BJ (cell line): ENCODE measurements at regions not wholly inside any gene's neighbourhood (a gene's known extent, or its start where the extent isn't known, plus 50 kb on each side); places are given as distances from the start of the nearest gene placed in this dataset.

Experiments
- CTCF ChIA-PET: fragments of 350-600 bp; formaldehyde crosslinking; extraction: SDS; loops from one replicate; lab custom pipeline; 2021; ENCODE audit warnings: antibody characterized with exemption, inconsistent platforms; lab: Yijun Ruan, JAX
- POLR2A ChIA-PET: fragments of 300-600 bp; sonication (Branson Sonifier 250); formaldehyde crosslinking; extraction: SDS; loops from one replicate; lab custom pipeline; 2021; ENCODE audit warnings: antibody characterized with exemption; lab: Charles Lee
- DNase-seq: peaks from one replicate; pipeline ENCODE4 v3.0.0-alpha.2; 2011; ENCODE audit warnings: low read depth
- H3K27me3 ChIP-seq: 2 replicates; pipeline ENCODE4 v1.6.0; 2011; ENCODE audit warnings: low read length; ENCODE audit not compliant: control insufficient read depth, insufficient read depth
- H3K36me3 ChIP-seq: 2 replicates; pipeline ENCODE4 v1.5.1; 2011; ENCODE audit warnings: low read length; ENCODE audit not compliant: control insufficient read depth, insufficient read depth
- H3K4me3 ChIP-seq: 2 replicates; pipeline ENCODE4 v1.5.1; 2011; ENCODE audit warnings: low read depth, mild to moderate bottlenecking, control low read depth, low read length
- CTCF ChIP-seq: IDR thresholded peaks from 2 replicates; pipeline ENCODE4 v1.5.1; 2011; ENCODE audit warnings: low read depth, mild to moderate bottlenecking, control low read depth, inconsistent platforms, low read length, moderate library complexity; ENCODE audit not compliant: insufficient read depth

DNA sequence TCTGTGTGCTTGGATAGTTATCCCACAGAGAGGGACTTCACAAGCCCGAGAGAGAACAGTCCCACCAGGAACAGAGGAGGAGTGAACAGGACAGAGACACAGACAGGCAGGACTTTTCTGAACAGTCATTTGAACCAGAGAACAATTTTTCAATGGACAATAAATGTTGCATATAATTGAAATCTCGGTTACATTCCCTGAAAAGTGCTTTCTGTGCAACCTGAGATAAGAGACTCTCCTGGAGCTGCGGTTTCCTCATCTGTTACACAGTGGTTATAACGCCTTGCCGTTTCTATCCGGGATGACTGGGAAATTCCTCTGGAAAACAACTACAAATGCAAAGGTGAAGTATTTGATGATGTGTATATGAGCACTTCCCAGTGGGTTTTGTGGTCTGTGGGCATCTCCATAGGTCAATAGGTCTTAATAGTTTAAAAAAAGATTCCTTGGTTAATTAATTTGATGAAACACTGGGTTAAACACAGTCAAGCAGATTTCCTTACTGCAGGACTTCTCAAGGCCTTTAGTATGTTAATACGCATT, 87.2 kb upstream of the HPCAL1 start:
- Histone ChIP-seq H3K36me3 (no peaks in the 10 kb centered on the region), H3K27me3 (no peaks in the 10 kb centered on the region), H3K4me3 (no peak overlapping the region)
- DNase-seq: no peak
- TF ChIP-seq CTCF: no peak
- ChIA-PET POLR2A (no interaction called here), CTCF (no interaction called here)

DNA sequence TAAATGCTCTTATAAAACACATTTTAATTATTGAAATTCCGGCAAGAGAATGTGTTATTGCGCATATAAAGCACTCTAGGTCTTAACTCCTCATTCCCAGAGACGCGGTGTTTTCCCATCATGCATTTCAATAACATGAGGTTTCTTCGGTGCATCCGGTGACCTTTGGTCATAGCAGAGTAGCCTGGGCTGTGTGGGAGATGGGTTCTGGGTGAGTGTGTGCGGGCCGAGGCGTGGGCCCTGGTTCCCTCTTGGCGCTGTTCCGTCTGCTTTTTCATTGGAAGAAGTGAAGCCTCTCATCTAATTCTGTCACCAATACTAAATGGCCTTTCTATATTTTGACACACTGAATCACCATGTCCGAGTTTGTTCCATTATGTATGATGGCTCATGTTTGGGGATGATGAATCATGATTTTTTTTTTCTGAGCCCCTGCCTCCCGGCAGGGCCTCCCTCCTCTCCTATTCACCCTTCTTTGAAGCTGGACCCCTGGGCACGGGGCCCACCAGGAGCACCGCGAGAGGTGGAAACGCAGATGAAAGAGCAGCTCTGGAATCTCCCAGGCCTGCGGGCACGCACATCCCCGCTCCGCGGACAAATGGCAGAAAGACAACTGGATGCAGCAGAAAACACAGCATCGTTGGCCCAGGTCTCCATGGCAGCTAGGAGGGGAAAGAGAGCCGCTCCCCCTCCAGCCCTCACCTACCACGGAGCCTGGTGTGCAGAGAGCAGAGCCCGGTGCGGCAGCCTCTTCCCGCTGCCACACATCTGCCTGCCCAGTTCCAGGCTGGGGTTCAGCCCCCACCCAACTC, 85.8 kb upstream of the HPCAL1 start:
- DNase-seq: no peak
- no peaks in the 10 kb centered on the region for H3K36me3 ChIP-seq
- H3K27me3 ChIP-seq: no peaks in the 10 kb centered on the region
- ChIA-PET POLR2A (no interaction called here), CTCF (interaction anchor here (1.2 kb wide), 1 partner anchor 11 kb away, joined by 3 read pairs; no protein-coding TSS in a partner anchor)
- TF ChIP-seq CTCF: no peak
- no peak overlapping the region for H3K4me3 ChIP-seq

DNA sequence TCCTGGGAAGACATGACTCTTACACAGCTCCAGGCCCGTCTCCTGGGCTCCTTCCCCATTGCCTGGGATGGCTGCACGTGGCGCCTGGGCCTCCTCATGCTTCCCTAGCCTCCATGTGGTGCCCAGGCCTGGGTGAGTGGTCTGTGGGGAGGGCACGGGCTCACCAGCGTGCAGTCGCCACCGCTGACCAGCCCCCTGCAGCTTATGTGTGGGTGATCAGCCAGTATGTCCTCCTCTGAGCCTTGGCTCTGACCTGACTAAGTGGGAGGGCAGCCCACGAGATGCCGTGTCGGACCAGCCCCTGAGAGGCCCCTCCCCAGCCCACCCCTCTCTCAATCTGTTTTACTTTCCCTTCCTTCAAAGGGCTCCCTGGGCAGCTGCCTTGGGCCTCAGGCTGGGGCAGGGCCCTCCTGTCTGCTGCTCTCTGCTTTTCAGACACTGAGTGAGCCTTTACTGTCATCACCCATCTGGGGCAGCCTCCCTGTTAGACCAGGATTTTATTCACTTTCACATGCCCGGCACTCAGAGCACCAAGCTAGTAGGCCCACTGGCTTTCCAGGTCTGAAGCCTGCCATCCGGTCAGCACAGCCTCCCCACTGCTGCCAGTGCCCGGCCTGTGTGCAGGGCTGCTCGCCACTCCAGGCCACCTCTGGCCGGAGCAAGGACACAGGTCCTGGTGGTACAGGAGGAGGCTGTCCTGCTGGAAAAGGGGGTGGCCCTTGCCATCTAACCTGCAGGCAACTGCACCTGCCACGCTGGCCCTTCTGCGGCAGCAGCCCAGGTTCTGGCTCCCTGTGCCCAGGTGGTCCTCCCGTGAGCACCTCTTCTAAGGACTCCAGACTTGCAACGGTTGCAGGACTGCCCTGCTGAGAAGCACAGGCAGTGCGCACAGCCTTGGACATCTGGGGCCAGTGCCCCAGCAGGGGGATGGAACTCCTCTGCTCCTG, 84.9 kb upstream of the HPCAL1 start:
- POLR2A ChIA-PET: no interaction called here
- DNase-seq: no peak
- Histone ChIP-seq H3K36me3 (no peaks in the 10 kb centered on the region), H3K4me3 (no peak overlapping the region), H3K27me3 (no peaks in the 10 kb centered on the region)
- CTCF ChIA-PET: interaction anchor here (1.2 to 1.3 kb wide), 2 partner anchors 9 to 10 kb away, joined by 3 read pairs; no protein-coding TSS in a partner anchor
- no peak for TF ChIP-seq CTCF

DNA sequence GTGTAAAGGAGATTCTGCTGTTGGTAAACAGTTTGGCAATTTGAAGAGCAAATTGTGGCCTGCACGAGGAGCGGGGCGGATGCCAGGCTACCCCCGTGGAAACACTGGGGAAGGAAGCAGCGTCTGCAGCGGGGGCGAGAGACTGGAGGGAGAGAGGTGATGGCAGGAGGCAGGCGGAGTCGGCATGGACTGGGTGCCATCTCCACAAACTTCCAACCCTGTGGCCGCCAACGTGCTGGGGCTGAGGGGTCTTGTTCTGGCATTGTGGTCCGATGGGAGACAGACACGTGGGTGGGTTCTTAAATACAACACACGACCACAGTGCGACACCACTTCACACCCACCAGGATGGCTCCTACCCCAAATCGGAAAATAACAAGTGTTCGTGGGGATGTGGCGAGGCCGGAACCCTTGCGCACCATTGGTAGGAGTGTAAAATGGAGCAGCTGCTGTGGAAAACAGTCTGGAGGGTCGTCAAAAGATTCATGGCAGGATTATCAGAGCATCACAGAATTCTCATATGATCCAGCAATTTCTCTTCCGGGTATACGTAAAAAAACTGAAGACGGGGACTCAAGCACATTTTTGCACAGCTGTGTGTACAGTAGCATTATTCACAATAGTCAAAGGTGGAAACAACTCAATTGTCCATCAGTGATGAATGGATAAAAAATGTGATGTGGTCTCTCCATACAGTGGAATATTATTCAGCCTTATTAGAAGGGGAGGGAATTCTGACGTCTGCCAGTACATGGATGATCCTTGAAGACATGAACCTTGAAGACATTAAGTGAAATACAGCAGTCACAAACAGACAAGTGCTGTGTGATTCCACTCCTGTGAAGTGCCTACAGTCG, 82.4 kb upstream of the HPCAL1 start:
- Histone ChIP-seq H3K36me3 (no peaks in the 10 kb centered on the region), H3K4me3 (no peak overlapping the region), H3K27me3 (no peaks in the 10 kb centered on the region)
- CTCF ChIA-PET: interaction anchor here (0.6 kb wide), 1 partner anchor 108 kb away, joined by 3 read pairs; no protein-coding TSS in a partner anchor
- no peak for DNase-seq
- no peak for TF ChIP-seq CTCF
- POLR2A ChIA-PET: no interaction called here
